Left colon (tissue), 2 donors: ENCODE measurements at regions not wholly inside any gene's neighbourhood (a gene's known extent, or its start where the extent isn't known, plus 50 kb on each side); places are given as distances from the start of the nearest gene placed in this dataset.
A peak's percentile ranks its signal among the peaks of the same experiment; 100 is the strongest.
"Not testable (repeated sequence)": the region's sequence is repeated elsewhere in the genome, so short reads cannot be mapped to it uniquely, and the experiment has no call there.

ENCODE experiments used
- ATAC-seq: fragments of 200-7000 bp; cut with Tn5 transposase; one replicate; pipeline ENCODE4 v1.9.1; 2020; ENCODE audit warnings: mild to moderate bottlenecking, moderate library complexity
- DNase-seq, 2 donors: peaks; one replicate each; pipeline ENCODE4 v3.0.0-alpha.2; 2020
- intact Hi-C, 2 donors: fragments of 100-400 bp; cut with DNase I in 1 of 2; cut with micrococcal nuclease in 1 of 2; formaldehyde crosslinking; loops; one replicate each; pipeline versions ENCODE4 v1.11.2 to v1.14.0; 2022; cut with DNase I, micrococcal nuclease
- donor health status: DM: no; HTN: no; CAD: no.
- donor health status: DM: yes; HTN: yes; CAD: no.

GRCh38 chr4:27115221-27115620 is 254.6 kb downstream of the STIM2 start:
- ATAC-seq: no peak

DNA sequence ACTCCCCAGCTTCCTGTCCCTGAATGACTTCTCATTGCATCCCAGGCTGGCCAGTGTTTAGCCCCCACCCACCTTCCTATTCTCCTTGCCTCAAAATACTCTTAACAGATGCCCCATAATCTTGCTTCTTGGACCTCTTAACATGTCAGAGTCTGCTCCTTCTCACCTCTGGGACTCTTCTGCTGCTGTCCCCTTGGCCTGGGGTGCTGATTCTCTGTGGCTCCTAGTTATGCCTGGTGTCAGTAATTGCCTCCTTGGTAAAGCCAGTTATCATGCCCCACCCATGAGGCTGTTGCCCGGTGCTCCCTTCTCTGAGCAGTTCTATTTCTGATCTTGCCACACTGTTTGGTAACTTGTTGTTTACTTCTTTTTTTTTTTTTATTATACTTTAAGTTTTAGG is 256.8 kb downstream of the STIM2 start:
- ATAC-seq (peak; percentile 55), DNase-seq (no peak)
- intact Hi-C loops: no loop called here

More at GRCh38 chr4:27115221-27115620, 254.6 kb downstream of the STIM2 start:
- DNase-seq: no peak
- intact Hi-C loops: no loop called here

- DNase-seq: no peak
- intact Hi-C loops: no loop called here
- ATAC-seq: no peak
These were observed 258.6 kb downstream of the STIM2 start for GRCh38 chr4:27119239-27119638.

DNA sequence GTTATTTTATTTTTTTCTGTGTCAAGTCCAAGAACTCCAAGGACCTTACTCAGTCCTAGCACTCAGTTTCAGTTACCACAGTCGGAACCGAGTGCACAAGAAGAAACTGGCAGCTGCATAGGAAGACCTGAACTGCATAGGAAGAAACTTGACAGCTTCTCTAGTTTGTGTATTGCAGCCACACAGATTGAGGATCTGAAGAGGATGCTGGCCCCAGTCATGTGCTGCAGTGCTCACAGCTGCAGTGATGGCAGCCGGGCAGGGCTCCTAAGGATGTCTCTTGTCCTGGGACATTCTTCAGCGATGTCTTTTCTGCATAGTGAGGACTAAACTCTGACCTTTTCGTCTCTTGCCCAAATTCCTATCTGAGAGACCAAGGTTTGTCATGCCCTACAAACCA is 261.2 kb downstream of the STIM2 start:
- intact Hi-C loops: no loop called here
- DNase-seq (no peak), ATAC-seq (no peak)

DNA sequence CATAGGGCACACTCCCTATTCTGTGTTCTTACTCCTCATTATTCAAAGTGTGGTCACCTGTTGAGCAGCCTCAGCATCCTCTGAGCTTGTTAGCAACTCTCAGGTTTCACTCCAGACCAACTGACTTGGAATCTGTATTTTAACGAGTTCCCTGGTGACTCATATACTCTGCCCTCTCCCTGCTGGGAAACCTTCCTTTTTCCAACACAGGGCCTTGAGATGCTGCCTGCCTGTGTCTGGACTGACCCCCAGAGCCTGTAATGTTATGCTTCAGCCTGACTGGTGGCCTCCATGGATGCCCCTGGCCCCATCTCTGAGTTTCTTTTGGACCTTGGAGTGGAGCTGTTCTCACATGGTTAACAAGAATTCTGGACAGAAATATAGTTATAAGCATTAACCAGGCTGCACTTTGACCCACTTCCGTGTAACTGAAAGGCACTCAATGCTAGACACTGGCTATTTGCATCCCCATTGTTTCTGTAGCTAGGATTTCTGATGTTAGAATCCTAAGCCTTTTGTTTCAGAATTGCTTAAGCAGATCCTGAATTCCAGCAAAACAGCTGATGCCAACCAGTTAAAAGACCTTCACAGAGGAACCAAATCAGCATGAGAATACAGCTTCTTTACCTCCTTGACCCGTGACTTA is 262.6 kb downstream of the STIM2 start:
- ATAC-seq (peak; percentile 82), DNase-seq (peak; percentile 41 to 59)
- intact Hi-C loops: no loop called here

DNA sequence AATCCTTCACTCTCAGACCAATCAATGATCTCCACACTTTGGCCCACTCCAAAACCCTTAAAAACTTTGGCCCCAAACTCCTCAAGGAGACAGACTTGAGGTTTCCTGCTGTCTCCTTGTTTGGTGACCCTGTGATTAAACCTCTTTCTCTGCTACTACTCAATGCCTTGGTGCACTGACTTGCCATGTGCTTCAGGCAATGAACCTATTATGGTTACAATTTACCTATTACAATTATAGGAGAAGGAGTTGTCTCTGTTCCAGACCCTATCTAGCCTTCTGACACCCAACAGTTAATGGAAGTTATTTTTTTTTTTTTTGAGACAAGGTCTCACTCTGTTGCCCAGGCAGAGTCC is 263.1 kb downstream of the STIM2 start:
- ATAC-seq (no peak), DNase-seq (no peak)
- intact Hi-C loops: no loop called here

- ATAC-seq (peak; percentile 88), DNase-seq (peak; percentile 36 to 75)
- intact Hi-C loops: not testable (repeated sequence)
These were observed 266.3 kb downstream of the STIM2 start for GRCh38 chr4:27126895-27127294.

- DNase-seq: no peak
- intact Hi-C loops: no loop called here
- ATAC-seq: no peak
These were observed 267.8 kb downstream of the STIM2 start for GRCh38 chr4:27128443-27128842.

DNA sequence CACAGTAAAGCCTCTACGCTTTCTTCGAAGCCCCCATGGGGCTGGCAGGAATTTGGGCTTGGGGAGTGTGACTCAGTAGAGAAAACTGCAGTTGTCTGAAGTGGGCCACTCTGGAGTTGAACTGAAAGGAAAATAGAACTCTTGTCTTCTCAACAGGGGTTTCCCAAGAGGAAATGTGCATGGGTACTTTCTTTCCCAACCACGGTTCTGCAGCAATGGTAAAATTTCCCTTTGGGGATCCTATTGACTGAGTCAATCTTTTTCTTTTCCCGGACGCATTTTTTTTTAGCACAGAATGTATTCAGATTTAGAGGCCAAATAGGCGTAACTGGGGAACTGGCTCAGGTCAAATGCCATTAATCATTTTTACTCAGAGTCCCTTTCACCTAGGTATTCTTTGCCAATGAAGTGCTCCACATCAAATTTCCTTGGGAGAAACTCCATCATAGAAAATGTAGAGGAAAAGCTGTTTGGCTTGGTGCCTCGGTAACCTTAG is 269.3 kb downstream of the STIM2 start:
- ATAC-seq (no peak), DNase-seq (no peak)
- intact Hi-C loops: no loop called here

DNA sequence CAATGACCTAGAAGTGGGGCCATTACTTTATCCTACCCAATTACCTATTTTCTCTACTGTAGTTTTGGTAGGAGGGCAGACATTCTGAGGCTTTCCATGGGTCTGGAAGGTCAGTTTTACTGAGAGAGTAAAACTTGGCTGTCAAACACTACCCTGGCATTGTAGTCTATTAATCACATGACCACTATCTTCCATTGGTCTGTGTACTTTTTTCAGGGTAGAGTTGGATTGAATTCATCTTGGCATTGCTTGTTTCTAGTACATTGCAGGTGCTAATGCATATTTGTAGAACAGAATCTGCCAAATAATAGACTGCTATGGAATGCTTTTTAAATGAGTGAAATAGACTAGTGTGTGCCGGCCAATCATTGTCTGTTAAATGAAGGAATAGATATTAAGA is 271.9 kb downstream of the STIM2 start:
- DNase-seq (no peak), ATAC-seq (no peak)
- intact Hi-C loops: no loop called here

DNA sequence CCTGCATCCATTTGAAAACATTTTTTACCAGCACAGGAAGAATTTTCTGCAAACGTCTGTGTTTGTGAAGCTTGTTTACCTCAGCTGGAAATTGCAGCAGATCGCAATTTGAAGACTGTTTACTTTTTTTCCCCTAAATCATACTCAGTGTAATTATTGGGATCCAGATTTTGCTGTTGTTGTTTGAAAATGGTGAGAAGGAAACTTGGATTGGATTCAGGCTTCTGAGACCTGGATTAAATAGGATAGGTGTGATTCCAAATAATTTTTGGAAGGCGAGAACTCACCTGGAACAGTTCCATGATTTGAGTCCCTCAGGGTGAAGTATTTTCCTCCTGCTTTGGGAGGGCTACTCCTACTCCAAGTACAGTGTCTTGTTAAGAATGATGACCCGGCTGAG is 279.8 kb downstream of the STIM2 start:
- DNase-seq (no peak), ATAC-seq (no peak)
- intact Hi-C loops: no loop called here

- ATAC-seq (peak; percentile 98), DNase-seq (no peak)
- intact Hi-C loops: no loop called here
These were observed 280.9 kb downstream of the STIM2 start for GRCh38 chr4:27141530-27141929.

DNA sequence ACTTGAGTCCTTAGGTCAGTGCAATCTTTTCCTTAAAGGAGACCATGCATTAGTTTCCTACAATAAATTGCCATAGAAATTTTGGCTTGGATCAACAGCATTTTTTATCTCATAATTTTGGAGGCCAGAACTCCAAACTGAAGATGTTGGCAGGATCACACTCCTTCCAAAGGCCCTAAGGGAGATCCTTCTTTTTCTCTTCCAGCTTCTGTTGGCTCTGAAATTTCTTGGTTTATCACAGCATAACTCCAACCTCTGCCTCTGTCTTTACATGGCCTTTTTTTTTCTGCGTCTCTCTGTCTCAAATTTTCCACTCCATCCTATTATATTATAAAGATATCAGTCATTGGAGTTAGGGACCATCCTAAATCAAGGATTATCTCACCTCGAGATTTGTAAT is 282.2 kb downstream of the STIM2 start:
- ATAC-seq (no peak), DNase-seq (no peak)
- intact Hi-C loops: no loop called here

DNA sequence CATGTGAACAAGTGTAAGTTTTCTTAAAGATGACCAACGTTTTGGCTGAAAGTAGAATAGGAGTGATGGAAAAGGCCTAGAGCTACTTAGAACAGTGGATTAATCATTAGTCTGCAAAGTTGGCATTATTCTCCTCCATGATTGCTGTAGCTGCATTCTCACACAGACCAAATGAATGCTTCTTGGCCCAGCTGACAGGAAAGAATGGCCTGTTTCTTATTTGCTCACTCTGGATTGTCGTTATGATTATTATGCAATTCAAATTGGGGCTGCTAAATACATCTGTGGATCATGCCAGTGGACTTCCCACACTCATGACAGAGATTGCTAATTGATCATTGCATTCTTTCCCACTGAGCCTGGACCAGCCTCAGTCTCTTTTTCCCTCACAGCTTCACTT is 285.0 kb downstream of the STIM2 start:
- no peak for ATAC-seq
- DNase-seq: no peak
- intact Hi-C loops: no loop called here

GRCh38 chr4:27148211-27148895 is 287.7 kb downstream of the STIM2 start:
- DNase-seq (no peak), ATAC-seq (no peak)
- intact Hi-C loops: no loop called here

GRCh38 chr4:27149541-27150212 is 289.0 kb downstream of the STIM2 start:
- ATAC-seq (no peak), DNase-seq (no peak)
- intact Hi-C loops: no loop called here

DNA sequence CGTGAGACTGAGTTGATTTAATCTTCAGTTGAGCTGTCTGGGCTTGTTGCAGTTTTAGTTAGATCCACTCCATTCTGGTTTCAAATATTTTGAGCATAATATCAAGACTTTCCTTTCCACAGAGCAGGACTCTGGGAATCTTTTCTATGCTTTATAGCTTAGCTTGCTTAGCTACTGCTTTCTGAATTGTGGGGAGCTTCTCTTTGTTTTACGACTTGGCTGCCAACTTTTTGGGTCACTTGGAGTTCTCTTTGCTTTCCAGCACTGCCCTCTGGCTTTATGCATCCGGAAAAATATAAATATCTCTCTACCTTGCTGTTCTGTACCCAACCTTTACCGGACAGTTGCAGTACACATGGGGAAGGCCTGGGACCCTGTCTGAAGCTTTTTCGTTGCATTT is 292.1 kb downstream of the STIM2 start:
- intact Hi-C loops: no loop called here

GRCh38 chr4:27154706-27155105 is 294.1 kb downstream of the STIM2 start:
- DNase-seq: no peak
- peak; percentile 63 for ATAC-seq
- intact Hi-C loops: no loop called here

More for the DNA sequence above, 292.1 kb downstream of the STIM2 start:
- ATAC-seq: no peak
- no peak for DNase-seq

DNA sequence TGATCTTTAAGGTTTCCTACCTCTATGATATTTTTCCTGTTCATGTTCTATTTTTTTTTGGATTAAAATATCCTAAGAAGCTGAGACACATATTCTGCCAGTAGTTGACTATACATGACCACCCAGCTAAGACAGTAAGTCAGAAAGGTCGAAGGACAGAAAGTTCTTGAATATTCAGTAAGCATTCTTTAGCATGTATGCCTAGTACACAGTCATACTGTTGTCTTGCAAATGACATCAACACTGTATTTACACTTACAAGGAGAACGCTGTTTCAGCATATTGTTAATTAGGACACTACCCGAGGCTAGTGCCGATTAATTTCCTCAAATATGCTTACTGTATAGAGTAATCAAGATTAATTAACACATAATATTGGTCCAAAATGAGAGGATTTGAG is 300.6 kb downstream of the STIM2 start:
- intact Hi-C loops: no loop called here
- no peak for DNase-seq
- ATAC-seq: no peak

DNA sequence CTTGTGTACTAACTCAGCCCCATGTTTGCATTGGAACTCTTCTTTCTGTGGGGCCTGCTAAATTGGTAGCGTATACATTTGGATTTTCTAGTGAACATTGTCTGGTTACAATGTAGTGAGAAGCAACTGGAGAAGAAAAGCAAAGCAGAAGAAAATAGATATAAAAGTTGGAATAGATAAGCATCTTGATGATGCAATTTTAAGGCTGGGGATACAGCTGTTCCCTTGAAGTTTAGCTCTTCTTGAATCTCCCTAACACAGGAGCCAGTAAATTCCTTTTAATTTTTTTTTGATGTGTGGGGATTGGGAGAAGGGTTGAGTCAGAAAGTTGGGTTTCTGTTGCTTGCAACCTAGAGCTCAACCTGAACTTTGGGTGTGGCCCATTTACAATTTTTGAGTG is 308.1 kb downstream of the STIM2 start:
- intact Hi-C loops: no loop called here
- no peak for ATAC-seq
- DNase-seq: no peak
